IgD-negative memory B cell (primary cell): ENCODE measurements at regions not wholly inside any gene's neighbourhood (a gene's known extent, or its start where the extent isn't known, plus 50 kb on each side); places are given as distances from the start of the nearest gene placed in this dataset.
"Not testable (repeated sequence)": the region's sequence is repeated elsewhere in the genome, so short reads cannot be mapped to it uniquely, and the experiment has no call there.

Experiments
- H3K27ac Mint-ChIP-seq, 3 donors: one replicate each; pipeline ENCODE4 v1.8.0; 2020 to 2022; ENCODE audit warnings: mild to moderate bottlenecking in 3 of 3, mixed read lengths in 3 of 3, moderate library complexity in 1 of 3
- H3K27me3 Mint-ChIP-seq: one replicate; pipeline ENCODE4 v1.8.0; 2021; ENCODE audit warnings: mixed read lengths
- H3K36me3 Mint-ChIP-seq: one replicate; pipeline ENCODE4 v1.8.0; 2020; ENCODE audit warnings: mild to moderate bottlenecking, mixed read lengths
- H3K4me1 Mint-ChIP-seq, 3 donors: one replicate each; pipeline ENCODE4 v1.8.0; 2020 to 2022; ENCODE audit warnings: mixed read lengths in 3 of 3, mild to moderate bottlenecking in 1 of 3
- H3K4me3 Mint-ChIP-seq, 4 donors: one replicate each; pipeline ENCODE4 v1.8.0; 2020 to 2022; ENCODE audit warnings: mild to moderate bottlenecking in 4 of 4, mixed read lengths in 4 of 4, moderate library complexity in 3 of 4
- H3K9me3 Mint-ChIP-seq, 3 donors: one replicate each; pipeline ENCODE4 v1.8.0; 2020 to 2021; ENCODE audit warnings: mixed read lengths in 3 of 3, mild to moderate bottlenecking in 1 of 3

DNA sequence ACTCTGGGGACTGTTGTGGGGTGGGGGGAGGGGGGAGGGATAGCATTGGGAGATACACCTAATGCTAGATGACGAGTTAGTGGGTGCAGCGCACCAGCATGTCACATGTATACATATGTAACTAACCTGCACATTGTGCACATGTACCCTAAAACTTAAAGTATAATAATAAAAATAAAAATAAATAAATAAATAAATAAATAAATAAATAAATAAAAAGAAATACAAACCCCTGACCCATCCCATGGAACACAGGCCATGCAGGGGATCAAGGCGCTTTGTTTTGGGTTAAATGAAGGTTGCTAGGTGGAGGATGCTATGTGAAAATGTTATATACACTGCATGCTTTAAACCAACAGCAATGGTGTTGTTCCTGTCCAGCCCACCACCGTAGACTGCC is 184.7 kb downstream of the C6orf118 start:
- not testable (repeated sequence) for H3K36me3 Mint-ChIP-seq, H3K9me3 Mint-ChIP-seq, H3K4me3 Mint-ChIP-seq, H3K4me1 Mint-ChIP-seq, H3K27me3 Mint-ChIP-seq, H3K27ac Mint-ChIP-seq

- Mint-ChIP-seq H3K4me3 (no peak overlapping the region), H3K27me3 (no peaks in the 10 kb centered on the region), H3K9me3 (peaks cover 3 to 11% (median 6%) of the 10 kb centered on the region in 3 donors), H3K36me3 (peaks cover 3% of the 10 kb centered on the region), H3K4me1 (no peaks in the 10 kb centered on the region), H3K27ac (no peak overlapping the region)
Observed at GRCh38 chr6:165119231-165120020, 190.0 kb downstream of the C6orf118 start.

GRCh38 chr6:165118736-165119135 is 190.7 kb downstream of the C6orf118 start:
- H3K4me1 Mint-ChIP-seq = no peaks in the 10 kb centered on the region
- no peaks in the 10 kb centered on the region for H3K27me3 Mint-ChIP-seq
- peaks cover 4 to 16% (median 8%) of the 10 kb centered on the region in 3 donors for H3K9me3 Mint-ChIP-seq
- H3K4me3 Mint-ChIP-seq = no peak overlapping the region
- H3K36me3 Mint-ChIP-seq = peaks cover 3% of the 10 kb centered on the region
- H3K27ac Mint-ChIP-seq = no peak overlapping the region

GRCh38 chr6:165117806-165118205 is 191.6 kb downstream of the C6orf118 start:
- Mint-ChIP-seq H3K4me3 (no peak overlapping the region), H3K9me3 (peaks cover 4 to 19% (median 7%) of the 10 kb centered on the region in 3 donors), H3K27me3 (no peaks in the 10 kb centered on the region), H3K36me3 (peaks cover 4% of the 10 kb centered on the region), H3K4me1 (no peaks in the 10 kb centered on the region), H3K27ac (no peak overlapping the region)

DNA sequence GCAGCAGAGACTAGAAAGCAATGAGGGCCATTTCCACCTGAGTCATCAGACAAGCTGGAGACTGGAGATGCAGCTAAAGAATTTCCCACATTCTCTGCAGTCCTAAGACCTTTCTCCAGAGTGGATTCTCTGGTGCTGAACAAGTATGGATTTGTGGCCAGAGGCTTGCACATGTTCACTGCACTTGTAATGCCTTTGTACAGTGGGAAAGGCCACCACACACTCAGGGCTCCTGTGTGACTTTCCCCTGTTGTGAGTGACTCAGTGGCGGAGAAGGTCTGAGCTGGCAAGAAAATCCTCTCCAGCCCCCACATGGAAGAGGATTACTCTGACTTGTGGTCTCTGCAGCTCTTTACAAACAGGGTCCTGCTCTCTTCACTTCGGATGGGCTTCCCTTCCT is 192.3 kb downstream of the C6orf118 start:
- Mint-ChIP-seq H3K4me1 (no peaks in the 10 kb centered on the region), H3K27me3 (no peaks in the 10 kb centered on the region), H3K27ac (no peak overlapping the region), H3K4me3 (no peak overlapping the region), H3K36me3 (peaks cover 4% of the 10 kb centered on the region), H3K9me3 (peaks cover 4 to 26% (median 7%) of the 10 kb centered on the region in 3 donors)

DNA sequence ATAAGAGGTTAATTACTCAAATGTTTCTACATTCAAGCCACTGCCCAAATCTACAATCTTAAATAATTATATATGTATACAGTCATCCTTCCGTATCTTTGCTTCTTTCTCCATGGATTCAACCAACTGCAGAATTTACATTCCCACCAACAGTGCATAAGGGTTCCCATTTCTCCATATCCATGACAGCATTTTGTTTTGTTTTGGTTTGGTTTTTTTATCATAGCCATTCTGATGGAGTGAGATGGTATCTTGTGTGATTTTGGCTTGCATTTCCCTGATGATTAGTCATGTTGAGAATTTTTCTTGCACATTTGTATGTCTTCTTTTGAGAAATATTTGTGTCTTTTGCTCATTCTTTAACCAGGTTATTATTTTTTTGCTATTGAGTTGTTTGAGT is 198.5 kb downstream of the C6orf118 start:
- no peak overlapping the region for H3K27ac Mint-ChIP-seq
- H3K36me3 Mint-ChIP-seq = peaks cover 2% of the 10 kb centered on the region
- no peaks in the 10 kb centered on the region for H3K4me1 Mint-ChIP-seq
- H3K27me3 Mint-ChIP-seq = no peaks in the 10 kb centered on the region
- peaks cover 3 to 30% (median 4%) of the 10 kb centered on the region in 3 donors for H3K9me3 Mint-ChIP-seq
- no peak overlapping the region for H3K4me3 Mint-ChIP-seq

DNA sequence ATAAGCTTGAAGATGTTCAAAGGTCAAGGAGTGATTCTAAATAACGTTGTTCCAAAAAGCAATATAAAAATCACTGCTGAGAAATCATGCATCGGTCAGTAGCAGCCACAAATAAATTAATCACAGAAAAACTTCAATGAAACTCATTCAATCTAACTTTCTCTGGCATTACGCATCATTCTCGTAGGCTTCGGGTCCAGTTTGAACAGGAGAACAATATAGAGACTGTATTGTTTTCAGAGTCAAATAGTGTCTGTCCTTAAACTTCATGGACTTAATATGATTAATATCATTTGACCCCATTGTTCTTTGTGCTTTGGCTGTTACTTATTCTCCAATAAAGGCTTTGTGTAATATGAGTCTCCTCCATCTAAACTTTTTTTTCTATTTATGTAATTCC is 200.4 kb downstream of the C6orf118 start:
- Mint-ChIP-seq H3K36me3 (peaks cover 2% of the 10 kb centered on the region), H3K4me3 (no peak overlapping the region), H3K9me3 (peaks cover 2 to 21% (median 3%) of the 10 kb centered on the region in 3 donors), H3K27ac (no peak overlapping the region), H3K4me1 (no peaks in the 10 kb centered on the region), H3K27me3 (no peaks in the 10 kb centered on the region)

DNA sequence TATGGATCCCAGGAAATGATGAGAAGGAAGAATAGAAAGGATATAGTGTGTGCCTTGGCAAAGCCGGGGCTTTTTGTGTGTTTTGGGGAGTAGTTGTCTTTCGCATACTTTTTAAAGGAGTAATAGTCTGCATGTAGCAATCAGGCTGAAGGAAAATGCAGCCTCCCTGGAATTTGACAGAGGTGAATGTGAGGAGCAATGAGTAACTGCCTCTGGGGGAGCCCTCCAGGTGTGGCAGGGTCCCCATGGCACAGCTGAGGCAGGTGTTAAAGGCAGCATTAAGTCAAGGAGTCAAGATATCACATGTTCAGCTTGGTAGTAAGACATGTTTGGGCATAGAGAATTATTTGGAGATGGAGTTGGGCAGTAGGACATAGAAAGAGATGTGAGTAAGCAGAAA is 203.1 kb downstream of the C6orf118 start:
- Mint-ChIP-seq H3K4me3 (no peak overlapping the region), H3K27me3 (no peaks in the 10 kb centered on the region), H3K36me3 (no peaks in the 10 kb centered on the region), H3K9me3 (peaks cover 0 to 14% (median 0%) of the 10 kb centered on the region in 3 donors), H3K27ac (no peak overlapping the region), H3K4me1 (no peaks in the 10 kb centered on the region)

GRCh38 chr6:165098165-165098564 is 211.2 kb downstream of the C6orf118 start:
- Mint-ChIP-seq H3K9me3 (peaks cover 0 to 31% (median 2%) of the 10 kb centered on the region in 3 donors), H3K36me3 (no peaks in the 10 kb centered on the region), H3K27me3 (no peaks in the 10 kb centered on the region), H3K27ac (no peak overlapping the region), H3K4me3 (no peak overlapping the region), H3K4me1 (no peaks in the 10 kb centered on the region)

GRCh38 chr6:165096868-165097267 is 212.5 kb downstream of the C6orf118 start:
- H3K27ac Mint-ChIP-seq = no peak overlapping the region
- no peaks in the 10 kb centered on the region for H3K36me3 Mint-ChIP-seq
- peaks cover 0 to 38% (median 5%) of the 10 kb centered on the region in 3 donors for H3K9me3 Mint-ChIP-seq
- no peaks in the 10 kb centered on the region for H3K4me1 Mint-ChIP-seq
- H3K4me3 Mint-ChIP-seq = no peak overlapping the region
- H3K27me3 Mint-ChIP-seq = no peaks in the 10 kb centered on the region

GRCh38 chr6:165096209-165096608 is 213.2 kb downstream of the C6orf118 start:
- no peak overlapping the region for H3K27ac Mint-ChIP-seq
- H3K4me3 Mint-ChIP-seq = no peak overlapping the region
- no peaks in the 10 kb centered on the region for H3K4me1 Mint-ChIP-seq
- no peaks in the 10 kb centered on the region for H3K27me3 Mint-ChIP-seq
- H3K36me3 Mint-ChIP-seq = no peaks in the 10 kb centered on the region
- peaks cover 0 to 31% (median 8%) of the 10 kb centered on the region in 3 donors for H3K9me3 Mint-ChIP-seq

DNA sequence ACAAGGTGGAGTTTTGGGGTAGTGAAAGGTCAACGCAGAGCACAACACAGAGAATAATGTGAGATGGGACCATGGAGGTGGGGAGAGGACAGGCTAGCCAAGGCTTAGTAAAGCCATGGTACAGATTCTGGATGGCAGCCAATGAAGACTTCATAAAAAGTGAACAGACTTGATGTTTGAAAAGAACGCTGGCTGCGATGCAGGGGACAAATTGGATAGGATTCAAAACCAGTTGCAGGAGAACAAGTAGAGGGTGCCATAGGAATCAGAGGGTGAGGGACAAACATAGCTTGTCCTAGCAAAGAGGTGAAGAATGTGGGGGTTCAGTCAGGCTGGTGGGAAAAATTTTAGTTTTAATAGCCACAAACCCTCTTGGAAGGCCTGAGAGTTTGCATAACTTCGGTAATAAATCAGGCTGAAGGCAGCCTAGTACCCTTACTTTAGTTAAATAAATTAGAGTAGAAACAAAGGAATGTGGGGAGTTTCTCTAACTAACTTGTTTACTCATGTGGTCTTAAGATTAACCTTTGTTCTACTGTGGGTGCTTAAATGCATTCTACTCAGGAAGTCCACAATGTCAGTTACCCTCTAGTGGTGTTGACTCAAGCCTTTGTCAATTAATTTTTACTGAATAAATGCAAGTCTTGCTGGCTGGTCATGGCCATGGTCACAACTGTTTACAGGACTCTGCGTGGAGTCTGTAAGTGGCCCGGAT is 216.4 kb downstream of the C6orf118 start:
- H3K9me3 Mint-ChIP-seq = peaks cover 2 to 36% (median 9%) of the 10 kb centered on the region in 3 donors
- H3K36me3 Mint-ChIP-seq = no peaks in the 10 kb centered on the region
- H3K27ac Mint-ChIP-seq = no peak overlapping the region
- no peaks in the 10 kb centered on the region for H3K4me1 Mint-ChIP-seq
- no peak overlapping the region for H3K4me3 Mint-ChIP-seq
- H3K27me3 Mint-ChIP-seq = no peaks in the 10 kb centered on the region

DNA sequence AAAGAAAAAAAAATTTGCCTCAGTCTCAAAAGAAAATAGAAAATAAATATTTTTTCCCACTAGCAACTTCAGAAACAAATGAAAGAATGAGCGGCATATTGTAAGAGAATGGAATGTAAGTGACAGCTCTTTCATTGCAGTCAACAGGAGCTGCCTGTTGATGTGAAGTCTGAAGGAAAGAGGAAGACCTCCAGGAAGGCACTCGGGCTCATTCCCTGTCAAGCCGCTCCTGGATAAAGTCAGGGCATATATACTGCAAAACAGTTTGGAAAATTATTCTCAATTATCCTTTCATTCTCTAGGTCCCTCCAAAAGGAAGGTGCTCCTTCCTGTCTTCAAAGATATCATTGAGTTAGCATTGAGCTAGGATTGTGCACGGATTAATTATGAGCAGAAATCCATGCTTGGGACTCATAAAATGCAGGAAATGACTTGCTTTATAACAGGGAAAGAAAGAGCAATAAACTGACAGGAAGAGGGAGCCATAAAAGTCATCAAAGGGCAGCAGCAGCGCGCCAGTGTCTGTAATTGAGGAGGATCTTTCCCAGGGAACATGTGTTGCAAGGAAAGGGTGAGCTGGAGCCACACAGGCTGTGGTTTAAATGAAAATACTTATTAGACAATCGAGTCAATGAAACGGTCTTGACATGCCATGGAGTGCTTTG is 218.2 kb downstream of the C6orf118 start:
- peaks cover 5 to 29% (median 7%) of the 10 kb centered on the region in 3 donors for H3K9me3 Mint-ChIP-seq
- no peaks in the 10 kb centered on the region for H3K4me1 Mint-ChIP-seq
- H3K27ac Mint-ChIP-seq = no peak overlapping the region
- H3K27me3 Mint-ChIP-seq = no peaks in the 10 kb centered on the region
- H3K36me3 Mint-ChIP-seq = no peaks in the 10 kb centered on the region
- H3K4me3 Mint-ChIP-seq = no peak overlapping the region

- Mint-ChIP-seq H3K27ac (no peak overlapping the region), H3K36me3 (no peaks in the 10 kb centered on the region), H3K4me1 (no peaks in the 10 kb centered on the region)
Observed at GRCh38 chr6:165090242-165090641, 219.2 kb downstream of the C6orf118 start.

DNA sequence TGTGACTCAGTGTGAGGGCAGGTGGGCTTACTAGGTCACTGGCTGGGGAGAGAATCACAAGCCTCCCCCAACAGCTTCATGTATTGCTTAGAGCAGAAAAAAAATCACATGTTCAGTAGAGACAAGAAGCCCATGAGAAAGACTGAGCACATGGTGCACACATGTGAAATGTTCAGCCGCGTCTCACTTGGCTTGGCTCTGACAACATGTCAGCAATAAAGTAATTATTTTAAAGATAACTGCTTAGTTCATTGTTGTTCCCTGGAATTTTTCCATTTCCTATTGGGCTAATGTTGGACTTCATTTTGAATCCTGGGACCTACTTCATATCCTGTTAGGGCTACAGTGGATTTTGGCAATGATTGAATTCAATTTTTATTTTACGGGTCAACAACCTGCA is 222.6 kb downstream of the C6orf118 start:
- H3K9me3 Mint-ChIP-seq = peaks cover 5 to 8% (median 6%) of the 10 kb centered on the region in 3 donors
- no peaks in the 10 kb centered on the region for H3K36me3 Mint-ChIP-seq
- H3K27ac Mint-ChIP-seq = no peak overlapping the region
- H3K4me3 Mint-ChIP-seq = no peak overlapping the region
- H3K27me3 Mint-ChIP-seq = no peaks in the 10 kb centered on the region
- no peaks in the 10 kb centered on the region for H3K4me1 Mint-ChIP-seq

More at GRCh38 chr6:165090242-165090641, 219.2 kb downstream of the C6orf118 start:
- H3K27me3 Mint-ChIP-seq = no peaks in the 10 kb centered on the region
- H3K9me3 Mint-ChIP-seq = peaks cover 5 to 22% (median 7%) of the 10 kb centered on the region in 3 donors
- H3K4me3 Mint-ChIP-seq = no peak overlapping the region
